Stimulated activated naive B cell treated with anti-CD40 and anti-IgM and Interleukin-4, amounts not matched to agents 10 μg/mL and 1 μg/mL and 100 μg/mL, for 72 hours (primary cell): ENCODE measurements at regions not wholly inside any gene's neighbourhood (a gene's known extent, or its start where the extent isn't known, plus 50 kb on each side); places are given as distances from the start of the nearest gene placed in this dataset.
A peak's percentile ranks its signal among the peaks of the same experiment; 100 is the strongest.

Experiments
- ATAC-seq, 2 donors: fragments of 150-1000 bp; cut with Tn5 transposase; replicated peaks; 2 replicates each; pipeline ENCODE4 v1.10.0; 2021; ENCODE audit warnings: moderate library complexity in 1 of 2
- DNase-seq: peaks from one replicate; pipeline ENCODE4 v3.0.0; 2021
- H3K27ac Mint-ChIP-seq: one replicate; pipeline ENCODE4 v1.8.0; 2022; ENCODE audit warnings: mild to moderate bottlenecking, mixed read lengths
- H3K27me3 Mint-ChIP-seq, 2 donors: one replicate each; pipeline ENCODE4 v1.8.0; 2022; ENCODE audit warnings: mixed read lengths in 2 of 2
- H3K36me3 Mint-ChIP-seq, 2 donors: one replicate each; pipeline ENCODE4 v1.8.0; 2022; ENCODE audit warnings: mixed read lengths in 2 of 2, mild to moderate bottlenecking in 1 of 2
- H3K4me1 Mint-ChIP-seq, 2 donors: one replicate each; pipeline ENCODE4 v1.8.0; 2022; ENCODE audit warnings: mixed read lengths in 2 of 2, mild to moderate bottlenecking in 1 of 2
- H3K4me3 Mint-ChIP-seq, 2 donors: one replicate each; pipeline ENCODE4 v1.8.0; 2022; ENCODE audit warnings: mild to moderate bottlenecking in 2 of 2, mixed read lengths in 2 of 2, moderate library complexity in 1 of 2
- H3K9me3 Mint-ChIP-seq, 2 donors: one replicate each; pipeline ENCODE4 v1.8.0; 2022; ENCODE audit warnings: mixed read lengths in 2 of 2, mild to moderate bottlenecking in 1 of 2

DNA sequence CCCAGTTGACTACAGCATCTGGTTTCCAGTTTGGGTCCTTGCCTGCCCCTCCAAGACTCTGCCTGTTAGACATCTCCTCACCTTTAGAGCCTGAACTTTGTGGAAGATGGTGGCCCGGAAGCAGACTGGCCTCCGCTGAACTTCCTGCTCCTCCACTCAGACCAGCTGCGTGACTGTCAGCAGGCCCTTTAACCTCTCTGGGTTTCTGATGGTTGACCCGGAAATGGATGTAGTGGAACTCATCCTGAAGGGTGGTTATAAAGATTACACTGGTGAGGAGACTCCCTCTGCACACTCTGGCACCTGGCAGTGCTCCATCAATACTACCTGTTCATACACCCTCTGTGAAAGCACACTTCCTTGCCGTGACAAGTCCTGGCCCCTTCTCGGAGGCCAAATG lies 151.9 kb upstream of the TLE3 start:
- Mint-ChIP-seq H3K4me1 (peaks cover 49 to 68% of the 10 kb centered on the region in 2 donors), H3K9me3 (no peaks in the 10 kb centered on the region), H3K4me3 (no peak overlapping the region), H3K36me3 (no peaks in the 10 kb centered on the region), H3K27ac (no peak overlapping the region), H3K27me3 (peaks cover 0 to 11% of the 10 kb centered on the region in 2 donors)
- ATAC-seq: no peak
- DNase-seq: no peak

DNA sequence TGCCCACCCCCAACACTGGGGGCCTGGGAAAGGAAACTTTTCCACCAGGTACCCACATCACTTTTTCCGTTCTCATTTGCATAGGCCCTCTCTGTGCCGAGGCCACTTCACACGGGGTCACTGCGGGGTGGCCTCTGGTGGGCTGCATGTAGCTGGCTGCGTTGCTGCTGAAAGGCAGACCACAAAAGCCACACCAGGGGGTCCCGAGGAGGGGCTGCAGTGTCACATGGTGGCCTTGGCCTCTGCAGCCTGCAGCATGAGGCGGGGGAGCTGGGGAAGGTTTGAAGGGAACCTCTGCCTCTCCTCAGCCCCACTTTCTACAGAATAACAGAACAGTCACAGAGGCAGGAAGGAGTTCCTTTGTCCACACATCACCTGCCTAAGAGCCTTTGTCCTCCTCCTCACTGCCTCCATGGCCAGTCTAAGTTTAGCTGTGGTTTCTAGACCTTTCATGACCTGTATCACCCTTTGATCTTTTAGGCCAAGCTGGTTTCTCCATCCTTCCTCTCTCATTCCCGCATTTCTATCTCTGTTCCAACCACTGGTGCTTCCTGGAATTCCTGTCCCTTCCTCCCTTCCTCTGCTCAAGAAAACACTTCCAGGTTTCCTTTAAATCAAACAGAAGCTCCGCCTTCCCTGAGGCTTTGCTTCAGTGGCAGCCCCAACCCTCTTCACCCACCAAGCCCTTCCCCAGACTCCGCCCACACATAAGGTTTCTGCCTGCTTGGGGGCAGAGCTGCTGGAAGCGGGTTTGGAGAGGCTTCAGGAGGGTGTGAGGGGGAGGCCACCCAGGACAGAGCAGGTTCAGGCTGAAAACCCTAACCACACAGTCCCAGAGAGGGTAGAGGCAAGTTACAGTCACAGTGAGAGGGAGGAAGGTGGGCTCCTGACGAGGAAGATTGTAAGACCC lies 150.7 kb upstream of the TLE3 start:
- Mint-ChIP-seq H3K4me3 (peak overlapping the region; percentile 15 to 55), H3K36me3 (no peaks in the 10 kb centered on the region), H3K4me1 (peaks cover 47 to 62% of the 10 kb centered on the region in 2 donors), H3K27ac (no peak overlapping the region), H3K27me3 (peaks cover 0 to 11% of the 10 kb centered on the region in 2 donors), H3K9me3 (no peaks in the 10 kb centered on the region)
- no peak for DNase-seq
- ATAC-seq: peak; percentile 26 to 33

GRCh38 chr15:70247281-70247680 lies 149.6 kb upstream of the TLE3 start:
- peaks cover 0 to 11% of the 10 kb centered on the region in 2 donors for H3K27me3 Mint-ChIP-seq
- no peak overlapping the region for H3K4me3 Mint-ChIP-seq
- H3K9me3 Mint-ChIP-seq: no peaks in the 10 kb centered on the region
- no peak overlapping the region for H3K27ac Mint-ChIP-seq
- peak in 1 of 2 donors; percentile 24 for ATAC-seq
- peaks cover 51 to 71% of the 10 kb centered on the region in 2 donors for H3K4me1 Mint-ChIP-seq
- no peak for DNase-seq
- no peaks in the 10 kb centered on the region for H3K36me3 Mint-ChIP-seq

- ATAC-seq: peak in 1 of 2 donors; percentile 24
- Mint-ChIP-seq H3K9me3 (no peaks in the 10 kb centered on the region), H3K27ac (no peak overlapping the region), H3K4me1 (peaks cover 52 to 73% of the 10 kb centered on the region in 2 donors), H3K36me3 (no peaks in the 10 kb centered on the region), H3K27me3 (peaks cover 0 to 9% of the 10 kb centered on the region in 2 donors), H3K4me3 (no peak overlapping the region)
- no peak for DNase-seq
These were observed 149.0 kb upstream of the TLE3 start for GRCh38 chr15:70246623-70247220.

DNA sequence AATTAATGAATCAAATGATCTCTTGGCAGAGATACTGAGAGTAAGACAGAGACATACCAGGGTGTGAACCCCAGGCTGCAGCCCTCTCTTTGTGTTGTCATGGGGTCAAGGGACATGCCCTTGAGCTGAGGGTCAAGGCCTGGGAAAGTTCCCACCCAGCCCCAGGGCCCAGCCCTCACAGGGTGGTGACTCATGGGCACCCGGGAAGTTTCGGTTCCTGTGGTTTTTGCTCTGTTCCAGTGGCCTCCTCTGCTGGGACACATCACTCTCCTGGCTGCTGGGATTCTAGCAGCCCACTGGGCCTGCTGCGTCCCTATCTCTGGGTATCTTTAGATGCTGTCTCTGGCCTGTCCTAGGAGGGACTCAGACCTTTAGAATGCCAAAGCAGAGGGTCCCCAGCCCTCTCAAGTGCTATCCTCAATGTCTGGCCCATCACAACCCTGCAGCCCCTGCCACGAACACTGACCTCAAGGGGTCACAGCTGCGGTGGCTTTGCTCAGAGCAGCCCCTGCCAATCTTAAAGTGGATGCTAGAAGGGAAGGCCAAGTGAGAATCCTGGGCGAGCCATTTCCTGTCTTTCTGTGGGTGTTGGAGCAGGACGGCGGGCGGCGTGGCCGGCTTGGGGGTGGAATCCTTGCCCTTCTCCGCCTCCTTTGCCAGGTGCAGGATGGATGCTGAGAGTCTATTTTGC lies 148.4 kb upstream of the TLE3 start:
- ATAC-seq (peak; percentile 19 to 48), DNase-seq (no peak)
- no peak overlapping the region for H3K4me3 Mint-ChIP-seq
- no peak overlapping the region for H3K27ac Mint-ChIP-seq
- peaks cover 53 to 73% of the 10 kb centered on the region in 2 donors for H3K4me1 Mint-ChIP-seq
- no peaks in the 10 kb centered on the region for H3K36me3 Mint-ChIP-seq
- H3K27me3 Mint-ChIP-seq: peaks cover 0 to 6% of the 10 kb centered on the region in 2 donors
- H3K9me3 Mint-ChIP-seq: no peaks in the 10 kb centered on the region

- Mint-ChIP-seq H3K27ac (no peak overlapping the region), H3K4me1 (peaks cover 54 to 73% of the 10 kb centered on the region in 2 donors), H3K4me3 (no peak overlapping the region), H3K9me3 (no peaks in the 10 kb centered on the region), H3K36me3 (no peaks in the 10 kb centered on the region), H3K27me3 (peaks cover 0 to under 1% of the 10 kb centered on the region in 2 donors)
- no peak for DNase-seq
- no peak for ATAC-seq
These were observed 147.3 kb upstream of the TLE3 start for GRCh38 chr15:70244978-70245542.

DNA sequence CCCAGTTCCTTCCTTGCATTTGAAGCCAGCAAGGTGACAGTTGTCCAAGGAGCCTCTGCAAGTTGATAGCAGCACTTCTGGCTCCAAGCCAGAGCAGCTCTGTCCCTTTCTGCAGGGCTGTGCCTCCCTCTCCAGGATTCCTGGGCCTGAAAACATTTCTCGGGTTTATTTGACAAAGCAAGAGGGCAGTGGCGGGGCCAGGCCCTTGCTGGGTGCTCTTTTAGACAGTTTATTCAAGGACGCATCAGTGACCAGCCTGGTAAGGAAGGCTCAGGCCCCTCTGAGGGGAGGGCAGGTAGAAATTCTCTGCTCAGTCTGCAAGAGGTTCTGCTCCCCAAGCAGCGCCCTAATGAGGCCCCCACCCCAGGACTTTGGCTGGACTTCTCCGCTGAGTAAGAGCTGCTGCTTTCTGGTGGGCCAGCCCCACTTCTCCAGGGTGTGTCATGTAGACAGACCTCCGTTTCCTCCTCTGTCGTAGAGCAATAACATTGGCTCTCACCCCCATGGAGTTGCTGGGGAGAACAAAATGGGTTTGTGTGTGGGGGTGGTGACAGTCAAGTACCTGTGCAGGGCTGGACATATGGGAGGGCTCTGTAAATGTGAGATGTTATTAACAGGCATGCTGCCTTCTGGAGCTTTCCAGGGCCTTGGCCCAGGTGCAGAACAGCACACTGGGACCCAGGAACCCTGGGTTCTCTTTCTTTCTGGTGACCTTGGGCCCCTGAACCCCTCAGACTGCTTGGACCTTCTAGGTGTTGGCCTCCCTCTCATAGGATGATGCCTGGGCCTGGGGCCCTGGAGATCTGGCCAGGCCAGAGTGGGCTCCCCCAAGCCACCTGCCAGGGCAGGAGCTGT lies 146.2 kb upstream of the TLE3 start:
- H3K27me3 Mint-ChIP-seq: no peaks in the 10 kb centered on the region
- DNase-seq (no peak), ATAC-seq (no peak)
- no peaks in the 10 kb centered on the region for H3K36me3 Mint-ChIP-seq
- peaks cover 57 to 80% of the 10 kb centered on the region in 2 donors for H3K4me1 Mint-ChIP-seq
- H3K4me3 Mint-ChIP-seq: no peak overlapping the region
- H3K9me3 Mint-ChIP-seq: no peaks in the 10 kb centered on the region
- H3K27ac Mint-ChIP-seq: no peak overlapping the region

DNA sequence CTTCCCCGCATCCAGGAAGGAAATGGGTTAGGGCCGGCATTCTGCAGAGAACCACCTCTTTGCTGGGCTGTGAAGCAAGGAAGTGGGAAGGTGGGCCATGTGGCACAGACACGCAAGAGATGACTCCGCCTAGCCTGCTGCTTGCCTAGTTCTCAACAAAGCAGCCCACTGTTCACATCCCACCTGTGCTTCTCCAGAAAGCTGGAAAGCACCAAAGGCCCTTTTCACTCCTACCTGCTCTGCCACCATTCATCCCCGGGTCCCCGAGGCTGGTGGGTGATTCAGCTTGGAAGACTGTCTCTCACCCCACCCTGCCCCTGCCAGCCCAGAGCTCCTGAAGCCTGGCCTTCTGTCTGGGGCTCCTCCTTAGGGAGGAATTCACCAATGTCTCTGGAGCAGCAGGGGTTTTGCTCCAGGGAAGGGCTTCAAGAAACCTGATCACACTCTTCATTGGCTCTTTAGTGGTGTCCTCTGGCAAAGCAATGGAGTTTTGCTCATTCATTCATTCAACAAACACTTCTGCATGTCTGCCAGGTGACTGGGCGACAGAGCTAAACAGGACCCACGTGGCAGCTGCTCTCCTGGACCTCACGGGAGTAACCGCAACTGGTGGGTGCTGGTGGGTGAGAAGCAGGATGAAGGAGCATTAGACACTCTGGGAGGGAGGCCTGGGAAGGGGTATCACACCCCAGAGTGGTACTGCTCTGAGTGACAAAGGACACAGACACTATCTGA lies 145.4 kb upstream of the TLE3 start:
- H3K27me3 Mint-ChIP-seq: peaks cover 2 to 4% of the 10 kb centered on the region in 2 donors
- H3K9me3 Mint-ChIP-seq: peaks cover 0 to 1% of the 10 kb centered on the region in 2 donors
- ATAC-seq (no peak), DNase-seq (no peak)
- H3K36me3 Mint-ChIP-seq: no peaks in the 10 kb centered on the region
- no peak overlapping the region for H3K4me3 Mint-ChIP-seq
- H3K4me1 Mint-ChIP-seq: peaks cover 50 to 72% of the 10 kb centered on the region in 2 donors
- no peak overlapping the region for H3K27ac Mint-ChIP-seq

- H3K36me3 Mint-ChIP-seq: no peaks in the 10 kb centered on the region
- peaks cover 42 to 61% of the 10 kb centered on the region in 2 donors for H3K4me1 Mint-ChIP-seq
- ATAC-seq: no peak
- H3K9me3 Mint-ChIP-seq: peaks cover 0 to 1% of the 10 kb centered on the region in 2 donors
- peaks cover 6 to 11% of the 10 kb centered on the region in 2 donors for H3K27me3 Mint-ChIP-seq
- no peak overlapping the region for H3K4me3 Mint-ChIP-seq
- no peak for DNase-seq
- no peak overlapping the region for H3K27ac Mint-ChIP-seq
These were observed 144.0 kb upstream of the TLE3 start for GRCh38 chr15:70241561-70242320.

DNA sequence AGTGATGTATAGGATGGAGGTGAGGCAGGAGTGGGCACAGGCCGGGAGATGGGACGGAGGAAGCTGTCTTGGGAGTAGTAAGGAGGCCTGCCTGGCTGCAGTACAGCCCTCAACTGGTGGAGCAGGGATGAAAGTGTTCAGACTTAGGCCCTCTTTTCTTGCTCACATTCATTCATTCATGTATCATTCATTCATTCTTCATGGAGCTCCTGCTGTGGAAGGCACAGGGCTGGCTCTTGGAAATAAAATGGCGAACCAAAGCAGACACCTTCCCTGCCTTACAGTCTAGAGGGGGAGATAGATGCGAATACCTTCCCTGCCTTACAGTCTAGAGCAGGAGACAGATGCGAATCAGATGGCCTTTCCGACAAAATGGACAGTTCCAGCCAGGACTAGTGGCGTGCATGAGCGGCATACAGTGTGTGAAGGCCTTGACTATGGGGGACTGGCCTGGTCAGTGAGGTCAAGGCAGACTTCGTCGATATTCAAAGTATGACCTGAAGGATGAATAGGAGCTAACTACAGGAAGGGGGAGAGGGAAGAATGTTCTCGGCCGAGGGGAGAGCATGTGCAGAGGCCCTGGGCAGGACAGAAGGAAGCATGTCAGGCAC lies 143.2 kb upstream of the TLE3 start:
- Mint-ChIP-seq H3K9me3 (peaks cover 0 to 1% of the 10 kb centered on the region in 2 donors), H3K36me3 (no peaks in the 10 kb centered on the region), H3K4me3 (no peak overlapping the region), H3K27me3 (peaks cover 6 to 11% of the 10 kb centered on the region in 2 donors), H3K4me1 (peaks cover 43 to 61% of the 10 kb centered on the region in 2 donors), H3K27ac (peak overlapping the region; percentile 60)
- DNase-seq (no peak), ATAC-seq (peak in 1 of 2 donors; percentile 3)

DNA sequence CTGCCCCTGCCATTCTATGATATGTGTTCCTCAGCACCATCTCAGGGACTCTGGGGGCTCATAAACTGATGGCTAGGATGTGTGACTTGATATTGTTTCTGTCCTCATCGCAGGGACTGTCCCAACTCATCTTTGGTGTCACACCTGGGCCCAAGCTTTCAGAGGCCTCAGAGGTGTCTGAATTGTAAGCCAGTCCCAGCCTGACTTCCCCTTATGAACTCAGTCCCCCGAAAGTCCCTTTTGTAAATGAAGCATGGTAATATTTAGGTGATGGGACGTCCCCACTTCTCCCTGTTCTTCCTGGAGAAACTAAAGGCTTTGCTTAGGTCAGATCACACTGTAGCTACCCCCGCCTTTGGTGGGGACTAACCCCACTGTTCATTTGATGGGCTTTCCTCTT lies 142.4 kb upstream of the TLE3 start:
- Mint-ChIP-seq H3K4me3 (no peak overlapping the region), H3K36me3 (no peaks in the 10 kb centered on the region), H3K4me1 (peaks cover 41 to 59% of the 10 kb centered on the region in 2 donors), H3K27ac (peak overlapping the region; percentile 34), H3K27me3 (peaks cover 8 to 11% of the 10 kb centered on the region in 2 donors), H3K9me3 (peaks cover 0 to 1% of the 10 kb centered on the region in 2 donors)
- ATAC-seq (peak; percentile 97 to 99), DNase-seq (peak; percentile 74)

DNA sequence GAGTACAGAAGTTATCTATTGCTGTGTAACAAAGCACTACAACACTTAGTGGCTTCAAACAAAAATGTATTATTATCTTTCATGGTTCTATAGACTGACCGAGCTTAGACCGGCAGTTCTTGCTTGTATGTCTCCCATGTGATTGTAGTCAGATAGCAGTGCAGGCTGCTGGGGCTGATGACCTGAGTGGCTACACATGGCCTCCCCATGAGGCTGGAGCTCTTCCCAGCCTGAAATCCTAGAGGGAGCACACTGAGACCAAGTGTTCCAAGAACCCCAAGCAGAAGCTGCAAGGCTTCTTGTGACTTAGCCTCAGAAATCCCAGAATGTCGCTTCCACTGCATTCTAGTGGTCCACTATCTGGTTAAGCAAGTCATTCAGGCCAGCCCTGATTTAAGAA lies 141.2 kb upstream of the TLE3 start:
- DNase-seq (no peak), ATAC-seq (no peak)
- Mint-ChIP-seq H3K4me1 (peaks cover 41 to 59% of the 10 kb centered on the region in 2 donors), H3K9me3 (peaks cover 0 to 1% of the 10 kb centered on the region in 2 donors), H3K36me3 (no peaks in the 10 kb centered on the region), H3K4me3 (no peak overlapping the region), H3K27ac (no peak overlapping the region), H3K27me3 (peaks cover 11% of the 10 kb centered on the region in 2 donors)
